ENCODE measurements at regions not wholly inside any gene's neighbourhood (a gene's known extent, or its start where the extent isn't known, plus 50 kb on each side); places are given as distances from the start of the nearest gene placed in this dataset.
A peak's percentile ranks its signal among the peaks of the same experiment; 100 is the strongest.

GRCh38 chr4:138910914-138911336 lies 104.7 kb upstream of the NOCT start:
- ATAC-seq (peak; percentile 89), DNase-seq (peak; percentile 73 to 89 (median 74))
- H3K27me3 ChIP-seq: no peaks in the 10 kb centered on the region
- H3K27ac ChIP-seq: peak overlapping the region; percentile 76 to 82
- intact Hi-C loops (cut with DNase I): no loop called here
- no peak overlapping the region for H3K4me3 ChIP-seq
- TF ChIP-seq CTCF (IDR thresholded peaks at IDR 0.05): no peak
- no peaks in the 10 kb centered on the region for H3K9me3 ChIP-seq
- peaks cover 4 to 17% of the 10 kb centered on the region in 2 donors for H3K4me1 ChIP-seq
- H3K36me3 ChIP-seq: no peaks in the 10 kb centered on the region

GRCh38 chr4:138910195-138910913 lies 105.2 kb upstream of the NOCT start:
- Histone ChIP-seq H3K36me3 (no peaks in the 10 kb centered on the region), H3K9me3 (no peaks in the 10 kb centered on the region), H3K27ac (peak overlapping the region; percentile 76 to 82), H3K4me3 (no peak overlapping the region), H3K27me3 (no peaks in the 10 kb centered on the region), H3K4me1 (peaks cover 4 to 17% of the 10 kb centered on the region in 2 donors)
- DNase-seq (no peak), ATAC-seq (peak; percentile 42)
- no peak for TF ChIP-seq CTCF (IDR thresholded peaks at IDR 0.05)
- intact Hi-C loops (cut with DNase I): no loop called here

GRCh38 chr4:138909587-138909986 lies 106.0 kb upstream of the NOCT start:
- no peaks in the 10 kb centered on the region for H3K36me3 ChIP-seq
- H3K27ac ChIP-seq: peak overlapping the region in 1 of 2 donors; percentile 82
- no peak for TF ChIP-seq CTCF (IDR thresholded peaks at IDR 0.05)
- intact Hi-C loops (cut with DNase I): no loop called here
- H3K9me3 ChIP-seq: no peaks in the 10 kb centered on the region
- H3K4me1 ChIP-seq: peaks cover 4 to 17% of the 10 kb centered on the region in 2 donors
- ATAC-seq (no peak), DNase-seq (no peak)
- H3K27me3 ChIP-seq: no peaks in the 10 kb centered on the region
- H3K4me3 ChIP-seq: no peak overlapping the region

GRCh38 chr4:138908134-138908533 lies 107.4 kb upstream of the NOCT start:
- peaks cover 4 to 17% of the 10 kb centered on the region in 2 donors for H3K4me1 ChIP-seq
- no peak for TF ChIP-seq CTCF (IDR thresholded peaks at IDR 0.05)
- no peak for ATAC-seq
- intact Hi-C loops (cut with DNase I): no loop called here
- no peaks in the 10 kb centered on the region for H3K27me3 ChIP-seq
- H3K9me3 ChIP-seq: no peaks in the 10 kb centered on the region
- no peaks in the 10 kb centered on the region for H3K36me3 ChIP-seq
- no peak for DNase-seq
- no peak overlapping the region for H3K4me3 ChIP-seq
- H3K27ac ChIP-seq: no peak overlapping the region

GRCh38 chr4:138907174-138907573 lies 108.4 kb upstream of the NOCT start:
- no peak overlapping the region for H3K4me3 ChIP-seq
- DNase-seq (no peak), ATAC-seq (no peak)
- TF ChIP-seq CTCF (IDR thresholded peaks at IDR 0.05): no peak
- no peak overlapping the region for H3K27ac ChIP-seq
- H3K36me3 ChIP-seq: no peaks in the 10 kb centered on the region
- intact Hi-C loops (cut with DNase I): no loop called here
- H3K27me3 ChIP-seq: no peaks in the 10 kb centered on the region
- H3K9me3 ChIP-seq: no peaks in the 10 kb centered on the region
- peaks cover 4 to 17% of the 10 kb centered on the region in 2 donors for H3K4me1 ChIP-seq

All from left lung (tissue), 4 donors.